22Rv1 (cell line): ENCODE measurements at regions not wholly inside any gene's neighbourhood (a gene's known extent, or its start where the extent isn't known, plus 50 kb on each side); places are given as distances from the start of the nearest gene placed in this dataset.

Source experiments
- H3K27ac ChIP-seq: fragments of 450-650 bp; 2 replicates; pipeline ENCODE4 v1.5.1; 2017
- ZFX ChIP-seq: fragments of 450-650 bp; IDR thresholded peaks from 2 replicates; pipeline ENCODE4 v1.6.1; 2017; ENCODE audit warnings: antibody characterized with exemption, borderline replicate concordance
- TF ChIP-seq, protein P1 (sequence below): fragments of 450-650 bp; IDR thresholded peaks from 2 replicates; pipeline ENCODE4 v1.5.1; 2017; ENCODE audit warnings: mild to moderate bottlenecking

DNA sequence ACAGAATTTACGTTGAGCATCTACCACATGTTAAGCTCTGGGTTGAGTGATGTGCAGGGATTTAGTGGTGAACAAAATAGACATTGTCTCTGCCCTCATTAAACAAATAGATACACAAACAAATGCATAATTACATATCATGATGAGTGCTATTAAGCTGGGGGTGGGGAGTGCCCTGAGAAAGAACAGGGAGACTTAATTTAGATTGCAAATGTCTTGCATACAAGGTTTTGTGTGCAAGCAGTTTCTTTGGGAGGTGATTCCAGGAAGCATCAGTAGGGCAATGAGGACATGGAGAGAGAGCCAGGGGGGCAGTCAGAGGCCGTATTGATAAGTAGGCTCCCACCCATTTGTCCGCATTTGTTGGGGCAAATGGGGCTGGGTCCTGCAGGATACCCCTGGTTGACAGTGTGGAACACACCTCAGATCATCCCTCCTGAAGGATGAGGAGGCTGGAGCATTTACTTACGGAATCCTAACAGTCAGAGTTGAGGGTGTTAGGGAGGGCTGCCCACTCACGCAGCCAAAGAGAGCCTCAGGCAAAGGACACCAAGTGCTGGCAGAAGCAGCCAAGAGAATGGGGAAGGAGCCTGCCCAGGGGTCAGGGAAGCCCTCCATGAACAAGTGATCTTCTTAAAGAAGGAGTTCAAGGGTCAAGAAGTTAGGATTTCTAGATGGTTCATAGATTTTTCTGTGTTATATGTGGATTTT lies 245.9 kb downstream of the BCOR start:
- TF ChIP-seq, protein P1, sequence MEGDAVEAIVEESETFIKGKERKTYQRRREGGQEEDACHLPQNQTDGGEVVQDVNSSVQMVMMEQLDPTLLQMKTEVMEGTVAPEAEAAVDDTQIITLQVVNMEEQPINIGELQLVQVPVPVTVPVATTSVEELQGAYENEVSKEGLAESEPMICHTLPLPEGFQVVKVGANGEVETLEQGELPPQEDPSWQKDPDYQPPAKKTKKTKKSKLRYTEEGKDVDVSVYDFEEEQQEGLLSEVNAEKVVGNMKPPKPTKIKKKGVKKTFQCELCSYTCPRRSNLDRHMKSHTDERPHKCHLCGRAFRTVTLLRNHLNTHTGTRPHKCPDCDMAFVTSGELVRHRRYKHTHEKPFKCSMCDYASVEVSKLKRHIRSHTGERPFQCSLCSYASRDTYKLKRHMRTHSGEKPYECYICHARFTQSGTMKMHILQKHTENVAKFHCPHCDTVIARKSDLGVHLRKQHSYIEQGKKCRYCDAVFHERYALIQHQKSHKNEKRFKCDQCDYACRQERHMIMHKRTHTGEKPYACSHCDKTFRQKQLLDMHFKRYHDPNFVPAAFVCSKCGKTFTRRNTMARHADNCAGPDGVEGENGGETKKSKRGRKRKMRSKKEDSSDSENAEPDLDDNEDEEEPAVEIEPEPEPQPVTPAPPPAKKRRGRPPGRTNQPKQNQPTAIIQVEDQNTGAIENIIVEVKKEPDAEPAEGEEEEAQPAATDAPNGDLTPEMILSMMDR, result no peak
- TF ChIP-seq ZFX, result no peak
- no peak overlapping the region for H3K27ac ChIP-seq

DNA sequence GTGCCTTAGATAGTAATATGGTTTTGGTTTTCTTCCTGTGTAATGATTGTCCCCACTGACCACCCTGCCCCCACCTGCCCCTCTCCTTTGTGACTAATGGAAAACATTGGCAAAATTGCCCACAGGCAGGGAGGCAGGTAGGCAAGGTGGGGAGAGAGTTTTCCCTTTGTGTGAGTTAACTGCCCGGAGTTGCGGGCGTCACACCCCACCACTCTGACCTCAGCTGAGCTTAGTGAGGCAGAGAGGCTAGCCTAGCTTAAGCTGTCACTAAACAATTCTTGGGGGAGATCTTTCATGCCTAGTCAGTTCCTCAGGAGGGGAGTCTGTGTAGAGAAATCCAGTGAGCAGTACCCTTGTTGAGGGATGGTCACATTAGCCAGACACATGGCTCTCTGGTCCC lies 245.3 kb downstream of the BCOR start:
- H3K27ac ChIP-seq, result no peak overlapping the region

DNA sequence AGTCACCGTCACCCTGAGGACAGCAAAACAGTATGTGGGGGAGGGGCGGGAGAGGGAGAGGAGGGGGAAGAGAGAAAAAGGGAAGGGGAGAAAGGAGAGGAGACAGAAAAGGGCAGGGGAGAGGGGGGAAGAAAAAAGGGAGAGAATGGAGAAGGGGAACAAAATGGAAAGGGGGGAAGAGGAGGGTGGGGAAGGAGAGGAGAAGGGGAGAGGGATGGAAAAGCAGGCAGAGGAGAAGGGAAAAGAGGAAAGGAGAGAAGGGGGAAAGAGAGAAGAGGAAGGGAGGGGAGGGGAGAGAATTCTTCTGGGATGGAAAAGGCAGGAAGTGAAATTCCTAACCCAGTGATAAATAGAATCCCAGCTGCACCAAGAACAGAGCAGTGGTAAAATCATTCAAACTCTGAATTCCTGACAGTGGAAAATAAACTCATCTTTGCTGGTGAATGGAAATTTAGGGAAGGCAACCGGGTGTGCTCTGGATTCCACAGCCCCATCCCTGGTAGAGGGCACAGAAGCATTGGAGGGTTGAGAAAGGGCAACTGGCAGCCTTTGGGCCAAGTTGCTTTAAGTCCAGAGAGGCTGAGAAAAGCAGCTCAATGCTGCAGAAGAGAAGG lies 244.2 kb downstream of the BCOR start:
- TF ChIP-seq, protein P1, result no peak
- no peak for TF ChIP-seq ZFX
- no peak overlapping the region for H3K27ac ChIP-seq

More for the DNA sequence above, 245.3 kb downstream of the BCOR start:
- TF ChIP-seq ZFX, result no peak
- TF ChIP-seq, protein P1, result no peak

DNA sequence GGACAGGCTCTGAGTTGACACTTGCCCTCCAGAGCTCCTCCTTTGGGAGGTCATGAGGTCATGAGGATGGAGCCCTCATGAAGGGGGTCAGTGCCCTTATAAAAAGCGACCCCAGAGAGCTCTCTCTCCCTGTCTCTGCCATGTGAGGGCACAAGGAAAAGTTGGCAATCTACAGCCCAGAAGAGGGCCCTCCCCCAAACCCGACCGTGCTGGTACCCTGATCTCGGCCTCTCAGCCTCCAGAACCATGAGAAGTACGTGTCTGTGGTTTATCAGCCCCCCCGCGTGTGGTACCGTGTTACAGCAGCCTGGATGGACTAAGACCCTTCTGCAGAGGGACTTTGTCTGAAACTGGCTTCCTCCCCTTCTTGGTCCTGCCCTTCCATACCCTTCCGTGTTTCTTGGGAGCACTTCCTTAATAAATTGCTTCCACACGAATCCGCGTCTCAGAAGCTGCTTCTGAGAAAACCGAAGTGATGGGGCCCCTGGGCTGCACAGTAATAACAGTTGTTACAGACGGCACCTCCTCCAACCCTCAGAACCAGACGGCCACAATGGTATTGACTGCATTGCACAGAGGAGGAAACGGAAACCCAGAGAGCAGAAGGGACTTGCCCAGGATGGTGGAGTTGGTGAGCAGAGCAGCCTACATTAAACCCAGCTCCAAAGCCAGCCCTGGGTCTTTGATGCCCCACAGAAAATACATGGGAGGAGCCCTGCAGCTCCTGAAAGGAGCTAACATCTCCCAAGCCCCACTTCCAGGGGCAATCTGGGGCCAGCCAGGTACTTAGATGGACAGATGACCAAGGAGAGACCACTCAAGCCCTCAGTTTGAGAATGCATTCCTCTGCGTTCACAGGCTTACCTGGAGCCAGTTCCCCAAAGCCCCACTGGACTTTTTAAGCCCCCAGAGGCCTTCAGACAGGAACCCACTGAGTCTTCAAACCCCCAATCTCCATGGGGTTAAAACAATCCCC lies 242.7 kb downstream of the BCOR start:
- TF ChIP-seq ZFX, result no peak
- TF ChIP-seq, protein P1, result no peak
- no peak overlapping the region for H3K27ac ChIP-seq

DNA sequence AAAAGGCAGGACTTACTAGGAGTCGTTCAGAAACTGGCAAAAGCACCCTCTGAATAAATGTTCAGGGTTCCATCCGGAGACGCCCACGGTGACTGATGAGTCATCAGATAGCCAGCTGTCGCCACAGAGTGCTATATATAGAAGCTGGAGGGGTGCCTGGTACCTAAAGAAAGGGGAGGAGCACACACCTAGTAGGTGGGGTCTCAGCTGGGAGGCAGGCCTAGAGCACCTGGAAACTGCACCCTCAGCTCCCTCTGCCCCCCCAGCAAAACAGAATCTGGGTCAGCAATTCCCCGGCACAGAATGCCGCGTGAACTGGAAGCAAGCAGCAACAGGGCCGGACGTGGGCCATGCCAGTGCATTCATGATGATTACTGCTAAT lies 242.0 kb downstream of the BCOR start:
- no peak overlapping the region for H3K27ac ChIP-seq
- TF ChIP-seq ZFX, result no peak

DNA sequence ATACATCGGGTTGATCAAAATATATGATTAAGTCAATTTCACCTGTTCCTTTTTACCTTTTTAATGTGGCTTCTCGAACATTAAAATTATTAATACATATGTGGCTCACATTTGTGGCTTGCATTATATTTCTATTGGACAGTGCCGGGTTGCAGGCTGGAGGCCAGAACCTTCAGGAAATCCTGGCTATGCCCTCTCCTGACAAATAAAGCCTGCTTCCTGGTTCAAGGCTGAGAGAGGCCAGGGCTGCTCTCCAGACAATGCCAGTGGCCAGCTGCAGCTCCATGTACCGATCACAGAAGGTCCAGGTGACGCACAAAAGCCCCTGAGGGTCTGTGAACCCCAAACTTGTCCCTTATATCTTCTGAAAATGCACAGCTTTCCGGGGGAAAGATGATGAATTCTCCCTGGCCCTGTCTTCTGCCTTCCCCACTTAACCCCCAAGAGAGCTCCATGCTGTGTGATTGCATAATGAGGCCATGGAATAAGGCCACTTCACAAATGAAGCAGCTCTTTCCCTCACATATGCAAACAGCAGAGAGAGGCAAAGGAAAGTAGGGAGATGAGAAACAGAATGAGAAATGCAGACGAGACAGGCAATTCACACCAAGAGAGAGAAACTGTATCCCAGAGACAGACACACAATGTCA lies 241.2 kb downstream of the BCOR start:
- no peak for TF ChIP-seq ZFX
- TF ChIP-seq, protein P1, result no peak
- H3K27ac ChIP-seq, result no peak overlapping the region

DNA sequence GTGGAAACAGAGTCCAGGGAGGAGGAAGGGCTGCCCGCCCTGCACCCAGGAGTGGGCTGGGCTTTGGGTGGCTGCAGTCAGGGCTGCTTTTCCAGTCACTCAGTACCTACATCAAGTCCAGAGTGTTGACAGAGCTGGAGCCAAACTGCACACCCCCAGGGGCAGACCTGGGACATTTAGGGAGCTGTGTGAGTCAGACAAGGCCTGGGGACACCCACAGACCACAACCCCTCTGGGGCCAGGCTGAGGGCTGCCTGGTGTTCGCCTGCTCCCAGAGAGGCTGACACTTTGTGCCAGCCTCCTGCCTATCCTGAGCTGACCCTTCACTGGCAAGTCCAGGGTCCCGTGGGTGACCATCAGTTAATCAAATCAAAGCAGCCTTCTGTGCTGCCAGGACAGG lies 240.0 kb downstream of the BCOR start:
- TF ChIP-seq, protein P1, result no peak
- no peak for TF ChIP-seq ZFX
- no peak overlapping the region for H3K27ac ChIP-seq
